ENCODE measurements at regions not wholly inside any gene's neighbourhood (a gene's known extent, or its start where the extent isn't known, plus 50 kb on each side); places are given as distances from the start of the nearest gene placed in this dataset.

DNA sequence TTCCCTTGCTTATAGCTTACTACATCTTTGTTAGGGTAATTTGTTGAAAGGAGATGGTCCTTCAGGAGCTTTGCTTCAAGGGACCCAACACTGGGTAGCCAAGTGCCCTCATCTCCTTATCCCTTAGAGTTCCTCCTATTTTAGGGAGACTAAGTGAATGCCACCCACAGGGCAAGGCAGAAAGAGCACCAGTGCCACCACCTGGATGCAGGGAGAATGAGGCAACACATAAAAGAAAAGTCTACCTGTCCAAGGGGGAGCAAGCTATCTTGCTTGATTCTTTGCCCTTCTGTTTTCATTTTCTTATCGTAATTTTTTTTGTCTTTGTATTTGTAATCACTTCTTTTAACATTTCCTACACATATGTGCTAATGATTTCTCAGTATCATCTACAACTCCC is 205.5 kb downstream of the NPR3 start:
- peak in 1 of 4 experiments; percentile 2 for DNase-seq (ENCODE audit: extremely low read depth in 1 of 4, low spot score in 3 of 4)
- no peak for FAIRE-seq
- Histone ChIP-seq H3K36me3 (ENCODE audit: control insufficient read depth, insufficient read depth, low read length) (no peaks in the 10 kb centered on the region), H3K79me2 (ENCODE audit: control insufficient read depth, insufficient read depth, low read length) (no peaks in the 10 kb centered on the region), H2AFZ (ENCODE audit: low read depth, low read length) (no peak overlapping the region), H3K27me3 (ENCODE audit: control insufficient read depth in 2 of 2, insufficient read depth in 2 of 2, low read length in 2 of 2) (no peaks in the 10 kb centered on the region), H3K9me1 (ENCODE audit: control insufficient read depth, insufficient read depth, low read length) (no peaks in the 10 kb centered on the region), H3K27ac (ENCODE audit: extremely low read depth, low read depth, low read length) (no peak overlapping the region), H3K9me3 (replicated peaks; ENCODE audit: control insufficient read depth, insufficient read depth, low read depth, low read length) (no peaks in the 10 kb centered on the region), H3K4me3 (no peak overlapping the region), H3K4me2 (ENCODE audit: insufficient read depth, low read length) (no peak overlapping the region), H3K9ac (ENCODE audit: insufficient read depth in 1 of 2, low read depth in 2 of 2, low read length in 2 of 2) (no peak overlapping the region), H4K20me1 (replicated peaks; ENCODE audit: control insufficient read depth, insufficient read depth, low read length) (no peaks in the 10 kb centered on the region), H3K4me1 (replicated peaks in 1 of 2; ENCODE audit: control insufficient read depth in 2 of 2, insufficient read depth in 2 of 2, low read length in 2 of 2) (no peaks in the 10 kb centered on the region)
- in situ Hi-C loops (cut with MboI) (no loop called here), intact Hi-C loops (cut with micrococcal nuclease) (no loop called here)
- 0% methylated on average over 1 of the region's 1 CpG for WGBS (ENCODE audit: insufficient coverage, low coverage, missing lambda C conversion rate)
- no TSS peak for BruUV-seq (replicated peaks)
- CTCF ChIA-PET (ENCODE audit: low intra/inter-chr PET ratio) = interaction anchor here (0.7 kb wide), 1 partner anchor 288 kb away, joined by 4 read pairs; no protein-coding TSS in a partner anchor
- no peak for ATAC-seq
- POLR2A ChIA-PET = interaction anchor here (0.6 kb wide), 1 partner anchor 261 kb away, joined by 3 read pairs; no protein-coding TSS in a partner anchor
- TF ChIP-seq, protein P1, sequence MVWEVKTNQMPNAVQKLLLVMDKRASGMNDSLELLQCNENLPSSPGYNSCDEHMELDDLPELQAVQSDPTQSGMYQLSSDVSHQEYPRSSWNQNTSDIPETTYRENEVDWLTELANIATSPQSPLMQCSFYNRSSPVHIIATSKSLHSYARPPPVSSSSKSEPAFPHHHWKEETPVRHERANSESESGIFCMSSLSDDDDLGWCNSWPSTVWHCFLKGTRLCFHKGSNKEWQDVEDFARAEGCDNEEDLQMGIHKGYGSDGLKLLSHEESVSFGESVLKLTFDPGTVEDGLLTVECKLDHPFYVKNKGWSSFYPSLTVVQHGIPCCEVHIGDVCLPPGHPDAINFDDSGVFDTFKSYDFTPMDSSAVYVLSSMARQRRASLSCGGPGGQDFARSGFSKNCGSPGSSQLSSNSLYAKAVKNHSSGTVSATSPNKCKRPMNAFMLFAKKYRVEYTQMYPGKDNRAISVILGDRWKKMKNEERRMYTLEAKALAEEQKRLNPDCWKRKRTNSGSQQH (CRISPR knock-in tag; IDR thresholded peaks at IDR 0.05) = no peak
- TF ChIP-seq RAD21 (CRISPR knock-in tag; conservative IDR thresholded peaks at IDR 0.05 in 1 of 2, IDR thresholded peaks at IDR 0.05 in 1 of 2) (peak in 1 of 2 experiments; percentile 27; a peak in 2 of 4 replicates), CTCF (IDR thresholded peaks at IDR 0.05 in 2 of 3, conservative IDR thresholded peaks at IDR 0.05 in 1 of 3; ENCODE audit: insufficient read depth in 2 of 3, low read depth in 1 of 3, low read length in 3 of 3) (peak in 1 of 3 experiments; percentile 26; a peak in 2 of 6 replicates)
- TF ChIP-seq, protein P2, sequence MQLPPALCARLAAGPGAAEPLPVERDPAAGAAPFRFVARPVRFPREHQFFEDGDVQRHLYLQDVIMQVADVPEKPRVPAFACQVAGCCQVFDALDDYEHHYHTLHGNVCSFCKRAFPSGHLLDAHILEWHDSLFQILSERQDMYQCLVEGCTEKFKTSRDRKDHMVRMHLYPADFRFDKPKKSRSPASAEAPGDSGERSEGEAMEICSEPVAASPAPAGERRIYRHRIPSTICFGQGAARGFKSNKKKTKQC (CRISPR knock-in tag; IDR thresholded peaks at IDR 0.05) = no peak
